Activated naive CD8-positive, alpha-beta T cell (primary cell): ENCODE measurements at regions not wholly inside any gene's neighbourhood (a gene's known extent, or its start where the extent isn't known, plus 50 kb on each side); places are given as distances from the start of the nearest gene placed in this dataset.
"Not testable (repeated sequence)": the region's sequence is repeated elsewhere in the genome, so short reads cannot be mapped to it uniquely, and the experiment has no call there.

ENCODE experiments used
- H3K27ac Mint-ChIP-seq: one replicate; pipeline ENCODE4 v1.8.0; 2021; ENCODE audit warnings: mixed read lengths
- H3K27me3 Mint-ChIP-seq: one replicate; pipeline ENCODE4 v1.8.0; 2021; ENCODE audit warnings: mixed read lengths
- H3K36me3 Mint-ChIP-seq: one replicate; pipeline ENCODE4 v1.8.0; 2021; ENCODE audit warnings: mixed read lengths
- H3K4me1 Mint-ChIP-seq: one replicate; pipeline ENCODE4 v1.8.0; 2021; ENCODE audit warnings: low read depth, mixed read lengths
- H3K4me3 Mint-ChIP-seq: one replicate; pipeline ENCODE4 v1.8.0; 2021; ENCODE audit warnings: mild to moderate bottlenecking, mixed read lengths
- H3K9me3 Mint-ChIP-seq: one replicate; pipeline ENCODE4 v1.8.0; 2021; ENCODE audit warnings: low read depth, mixed read lengths

DNA sequence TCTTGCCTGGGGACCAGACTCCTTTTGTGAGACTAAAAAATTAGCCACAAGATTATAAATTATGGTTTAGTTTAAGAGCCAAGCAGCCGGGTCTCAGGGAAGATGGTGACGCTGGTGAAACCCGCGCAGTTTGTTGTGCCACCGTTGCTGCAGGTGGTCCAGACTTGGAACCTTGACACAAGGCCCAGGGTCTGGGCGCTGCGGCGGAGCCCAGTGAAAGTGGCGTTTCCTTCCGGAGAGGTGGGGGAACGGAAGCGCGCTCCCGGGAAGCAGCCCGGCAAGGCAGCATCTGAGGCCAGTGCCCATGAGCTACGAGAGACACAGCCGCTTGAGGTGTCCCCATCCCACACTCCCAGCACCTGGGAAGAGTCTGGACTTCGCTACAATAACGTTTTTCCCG is 131.6 kb downstream of the SKIDA1 start:
- Mint-ChIP-seq H3K27ac (no peak overlapping the region), H3K36me3 (peaks cover 3% of the 10 kb centered on the region), H3K4me1 (no peaks in the 10 kb centered on the region), H3K9me3 (peaks cover 5% of the 10 kb centered on the region), H3K4me3 (no peak overlapping the region), H3K27me3 (peaks cover 2% of the 10 kb centered on the region)

GRCh38 chr10:21388589-21388988 is 136.9 kb downstream of the SKIDA1 start:
- Mint-ChIP-seq H3K27ac (no peak overlapping the region), H3K4me1 (no peaks in the 10 kb centered on the region), H3K27me3 (peaks cover 2% of the 10 kb centered on the region), H3K36me3 (no peaks in the 10 kb centered on the region), H3K4me3 (no peak overlapping the region), H3K9me3 (no peaks in the 10 kb centered on the region)

GRCh38 chr10:21387868-21388267 is 137.6 kb downstream of the SKIDA1 start:
- Mint-ChIP-seq H3K36me3 (no peaks in the 10 kb centered on the region), H3K9me3 (no peaks in the 10 kb centered on the region), H3K27me3 (peaks cover 2% of the 10 kb centered on the region), H3K4me3 (no peak overlapping the region), H3K4me1 (no peaks in the 10 kb centered on the region), H3K27ac (no peak overlapping the region)

DNA sequence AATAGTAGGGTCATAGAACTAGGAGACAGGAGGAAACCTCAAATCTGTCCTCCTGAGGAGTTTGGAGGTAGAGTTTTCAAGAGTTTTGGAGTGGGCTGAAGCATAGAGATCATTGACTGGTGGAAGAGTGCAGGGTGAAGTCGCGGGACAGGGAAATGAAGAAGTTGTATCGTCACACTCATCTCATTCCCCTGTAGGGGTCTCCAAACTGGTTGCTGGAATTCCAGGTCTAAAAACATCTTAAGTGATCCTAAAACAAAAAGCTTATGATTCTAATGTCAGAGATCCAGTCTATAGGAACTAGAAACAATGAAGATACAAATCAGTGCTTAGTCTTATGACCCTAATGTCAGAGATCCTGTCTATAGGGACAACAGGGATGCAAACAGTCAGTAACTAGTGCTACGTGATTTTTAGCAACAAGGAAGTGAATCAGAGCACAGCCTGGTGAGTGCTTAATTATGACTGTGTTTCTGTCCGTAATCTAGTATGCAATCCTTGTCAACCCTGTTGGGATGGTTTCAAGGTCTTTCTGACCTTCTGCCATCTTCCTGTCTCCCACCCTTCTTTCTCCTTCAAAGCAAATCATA is 139.4 kb downstream of the SKIDA1 start:
- Mint-ChIP-seq H3K9me3 (no peaks in the 10 kb centered on the region), H3K27ac (no peak overlapping the region), H3K4me1 (no peaks in the 10 kb centered on the region), H3K4me3 (no peak overlapping the region), H3K27me3 (peaks cover under 1% of the 10 kb centered on the region), H3K36me3 (no peaks in the 10 kb centered on the region)

GRCh38 chr10:21385536-21385935 is 139.9 kb downstream of the SKIDA1 start:
- Mint-ChIP-seq H3K9me3 (no peaks in the 10 kb centered on the region), H3K36me3 (no peaks in the 10 kb centered on the region), H3K27me3 (no peaks in the 10 kb centered on the region), H3K27ac (no peak overlapping the region), H3K4me1 (peaks cover 5% of the 10 kb centered on the region), H3K4me3 (no peak overlapping the region)

- Mint-ChIP-seq H3K27ac (no peak overlapping the region), H3K4me1 (peaks cover 10% of the 10 kb centered on the region), H3K27me3 (no peaks in the 10 kb centered on the region), H3K4me3 (no peak overlapping the region), H3K9me3 (no peaks in the 10 kb centered on the region), H3K36me3 (no peaks in the 10 kb centered on the region)
Measured at GRCh38 chr10:21379143-21379542, 146.3 kb downstream of the SKIDA1 start.

GRCh38 chr10:21375274-21375673 is 150.2 kb downstream of the SKIDA1 start:
- peaks cover 14% of the 10 kb centered on the region for H3K4me1 Mint-ChIP-seq
- H3K27me3 Mint-ChIP-seq, H3K36me3 Mint-ChIP-seq, H3K27ac Mint-ChIP-seq, H3K4me3 Mint-ChIP-seq, H3K9me3 Mint-ChIP-seq: not testable (repeated sequence)

DNA sequence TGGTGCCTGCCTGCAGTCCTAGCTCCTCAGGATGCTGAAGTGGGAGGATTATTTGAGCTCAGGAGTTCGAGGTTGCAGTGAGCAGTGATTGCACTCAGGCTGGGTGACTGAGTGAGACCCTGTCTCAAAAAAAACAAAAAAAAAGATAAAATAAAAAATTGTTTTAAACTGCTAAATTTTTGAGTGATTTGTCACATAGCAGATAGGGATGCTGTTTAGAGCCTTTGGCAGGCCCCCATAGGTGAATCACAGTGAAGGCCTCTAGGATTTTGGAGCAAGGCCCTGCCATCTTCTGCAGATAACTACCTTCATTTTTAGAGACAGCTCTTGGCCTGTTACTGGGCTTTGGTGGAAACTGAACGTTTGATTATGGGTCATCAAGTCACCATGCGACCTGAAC is 151.6 kb downstream of the SKIDA1 start:
- not testable (repeated sequence) for H3K9me3 Mint-ChIP-seq, H3K27me3 Mint-ChIP-seq, H3K4me1 Mint-ChIP-seq, H3K4me3 Mint-ChIP-seq, H3K27ac Mint-ChIP-seq, H3K36me3 Mint-ChIP-seq

DNA sequence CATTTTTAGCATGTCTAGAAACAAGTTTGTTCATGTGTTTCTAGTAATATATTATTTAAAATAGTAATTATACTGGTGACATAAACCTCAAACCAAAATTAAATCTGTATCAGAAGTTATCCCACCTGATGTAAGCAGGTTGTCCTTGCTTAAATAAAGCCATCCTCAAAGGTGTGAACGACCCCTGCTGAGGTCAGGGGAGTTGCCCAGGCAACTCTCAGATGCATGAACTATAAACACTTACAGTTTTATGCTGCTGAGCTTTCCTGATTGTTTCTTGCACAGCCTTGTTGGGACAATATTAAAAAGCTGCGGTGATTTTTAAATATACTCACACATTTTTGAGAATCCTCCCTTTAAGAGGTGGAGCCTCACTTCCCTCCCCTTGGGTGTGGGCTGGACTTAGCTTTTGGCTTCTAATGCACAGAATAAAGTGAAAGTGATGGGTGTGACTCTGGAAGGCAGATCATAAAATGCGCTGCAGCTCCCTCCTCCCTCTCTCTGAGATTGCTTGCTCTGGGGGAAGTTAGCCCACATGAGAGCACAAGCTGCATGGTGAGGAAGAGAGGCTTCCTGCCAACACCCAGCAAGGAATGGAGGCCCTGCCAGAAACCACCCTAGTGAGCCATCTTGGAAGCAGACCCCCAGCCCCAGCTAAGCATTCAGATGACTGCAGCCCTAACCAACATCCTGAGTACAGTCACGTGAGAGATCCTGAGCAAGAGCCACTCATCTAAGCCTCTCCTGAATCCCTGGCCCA is 152.7 kb downstream of the SKIDA1 start:
- Mint-ChIP-seq H3K27ac (peak overlapping the region; percentile 67), H3K27me3 (no peaks in the 10 kb centered on the region), H3K4me1 (peaks cover 10% of the 10 kb centered on the region), H3K36me3 (no peaks in the 10 kb centered on the region), H3K4me3 (peak overlapping the region; percentile 54), H3K9me3 (no peaks in the 10 kb centered on the region)

DNA sequence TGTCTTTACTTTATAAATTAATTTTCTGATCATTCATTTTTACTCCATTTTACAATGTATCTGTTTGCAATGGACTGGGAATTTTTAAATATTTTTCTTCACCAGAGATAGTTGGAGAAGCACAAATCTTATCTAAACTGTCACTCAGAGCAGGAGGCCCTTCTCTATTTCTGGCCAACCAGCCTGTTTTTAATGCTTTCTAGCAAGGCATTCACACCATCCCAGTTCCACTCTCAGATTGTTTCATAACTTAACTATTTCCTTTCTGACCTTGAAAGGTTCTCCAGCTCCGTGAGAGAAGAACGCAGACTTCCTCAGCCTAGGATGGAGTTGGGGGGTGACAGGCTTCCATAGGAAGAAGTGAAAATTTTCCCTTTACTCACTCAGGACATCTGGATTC is 155.8 kb downstream of the SKIDA1 start:
- Mint-ChIP-seq H3K27me3 (no peaks in the 10 kb centered on the region), H3K9me3 (no peaks in the 10 kb centered on the region), H3K4me1 (peaks cover 10% of the 10 kb centered on the region), H3K4me3 (no peak overlapping the region), H3K36me3 (no peaks in the 10 kb centered on the region), H3K27ac (no peak overlapping the region)

GRCh38 chr10:21368728-21369425 is 156.6 kb downstream of the SKIDA1 start:
- no peaks in the 10 kb centered on the region for H3K27me3 Mint-ChIP-seq

DNA sequence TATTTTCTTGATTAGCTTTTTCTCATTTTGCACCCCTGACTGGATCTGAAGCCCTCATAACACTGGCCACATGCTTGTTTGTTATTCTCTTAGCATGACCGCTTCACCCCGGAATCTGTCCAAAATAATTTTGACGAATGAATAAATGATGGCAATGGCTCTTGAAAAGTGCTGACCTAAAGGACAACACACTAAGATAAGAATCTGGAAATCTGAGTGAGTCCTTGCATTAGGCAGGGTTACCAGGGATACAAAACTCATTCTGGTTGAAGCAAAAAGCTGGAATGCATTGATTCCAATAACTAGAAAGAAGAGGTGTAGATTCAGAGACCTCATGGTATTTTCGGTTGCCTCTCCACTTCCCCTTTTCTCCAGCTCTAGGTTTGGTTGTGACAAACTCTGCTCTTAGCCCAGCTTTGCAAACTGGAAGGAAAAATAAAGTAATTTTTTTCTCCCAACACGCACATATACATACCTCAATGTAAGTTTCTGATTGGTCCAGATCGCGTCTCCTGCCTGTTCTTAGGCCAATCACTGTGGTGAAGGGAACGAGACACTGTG is 157.4 kb downstream of the SKIDA1 start:
- H3K27ac Mint-ChIP-seq = no peak overlapping the region

More at GRCh38 chr10:21368728-21369425, 156.6 kb downstream of the SKIDA1 start:
- H3K4me1 Mint-ChIP-seq = peaks cover 10% of the 10 kb centered on the region
- no peak overlapping the region for H3K27ac Mint-ChIP-seq
- no peaks in the 10 kb centered on the region for H3K9me3 Mint-ChIP-seq
- no peak overlapping the region for H3K4me3 Mint-ChIP-seq
- no peaks in the 10 kb centered on the region for H3K36me3 Mint-ChIP-seq

GRCh38 chr10:21366108-21366507 is 159.4 kb downstream of the SKIDA1 start:
- not testable (repeated sequence) for H3K27me3 Mint-ChIP-seq, H3K4me1 Mint-ChIP-seq, H3K27ac Mint-ChIP-seq, H3K4me3 Mint-ChIP-seq, H3K36me3 Mint-ChIP-seq, H3K9me3 Mint-ChIP-seq

More for the DNA sequence above, 157.4 kb downstream of the SKIDA1 start:
- Mint-ChIP-seq H3K4me1 (peaks cover 8% of the 10 kb centered on the region), H3K9me3 (no peaks in the 10 kb centered on the region), H3K36me3 (no peaks in the 10 kb centered on the region), H3K27me3 (no peaks in the 10 kb centered on the region), H3K4me3 (no peak overlapping the region)

GRCh38 chr10:21364196-21365114 is 161.0 kb downstream of the SKIDA1 start:
- no peak overlapping the region for H3K4me3 Mint-ChIP-seq
- no peaks in the 10 kb centered on the region for H3K4me1 Mint-ChIP-seq
- H3K9me3 Mint-ChIP-seq = no peaks in the 10 kb centered on the region
- no peak overlapping the region for H3K27ac Mint-ChIP-seq
- H3K36me3 Mint-ChIP-seq = no peaks in the 10 kb centered on the region
- H3K27me3 Mint-ChIP-seq = no peaks in the 10 kb centered on the region
